Frontal cortex (tissue), 3 donors: ENCODE measurements at regions not wholly inside any gene's neighbourhood (a gene's known extent, or its start where the extent isn't known, plus 50 kb on each side); places are given as distances from the start of the nearest gene placed in this dataset.
"Not testable (repeated sequence)": the region's sequence is repeated elsewhere in the genome, so short reads cannot be mapped to it uniquely, and the experiment has no call there.

Experiments used
- DNase-seq, 2 donors: peaks; one replicate each; pipeline ENCODE4 v3.0.0; 2012; ENCODE audit warnings: low spot score in 2 of 2
- FAIRE-seq: peaks from 2 replicates; lab custom pipeline; 2012; peaks lifted over from hg19 to GRCh38; lab: Jason Lieb, UNC
- donor health status: control.
- donor health status: control.
- donor health status: control.

DNA sequence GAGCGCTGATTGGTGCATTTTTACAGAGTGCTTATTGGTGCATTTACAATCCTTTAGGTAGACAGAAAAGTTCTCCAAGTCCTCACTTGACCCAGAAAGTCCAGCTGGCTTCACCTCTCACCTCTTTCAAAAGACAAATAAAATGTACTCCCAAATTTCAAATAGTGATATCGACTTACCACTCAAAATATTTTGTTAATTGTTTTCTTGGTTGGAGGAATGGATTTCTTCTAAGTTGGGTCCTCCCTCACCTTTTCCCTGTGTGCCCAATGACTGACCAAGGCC is 338.4 kb upstream of the KLF3 start:
- FAIRE-seq (no peak), DNase-seq (no peak)

DNA sequence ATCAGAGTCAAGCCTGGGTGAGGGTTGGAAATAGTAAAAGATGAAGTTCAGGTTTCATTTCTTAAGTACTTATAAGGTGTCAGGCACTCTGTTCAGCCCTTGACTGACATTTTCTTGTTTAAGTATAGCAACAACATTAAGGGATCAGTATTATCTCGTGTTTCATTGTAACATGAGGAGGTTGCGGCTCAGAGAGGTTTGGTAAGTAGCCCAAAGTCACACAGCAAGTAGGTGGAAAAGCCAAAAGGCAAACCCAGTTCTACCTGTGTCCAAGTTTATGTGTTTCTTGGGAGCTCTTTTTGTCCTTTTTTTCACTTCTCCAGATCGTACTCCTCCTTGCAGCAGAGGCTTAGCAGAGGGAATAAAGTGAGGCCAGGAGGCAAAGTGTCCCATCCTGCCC is 337.5 kb upstream of the KLF3 start:
- no peak for FAIRE-seq
- no peak for DNase-seq

DNA sequence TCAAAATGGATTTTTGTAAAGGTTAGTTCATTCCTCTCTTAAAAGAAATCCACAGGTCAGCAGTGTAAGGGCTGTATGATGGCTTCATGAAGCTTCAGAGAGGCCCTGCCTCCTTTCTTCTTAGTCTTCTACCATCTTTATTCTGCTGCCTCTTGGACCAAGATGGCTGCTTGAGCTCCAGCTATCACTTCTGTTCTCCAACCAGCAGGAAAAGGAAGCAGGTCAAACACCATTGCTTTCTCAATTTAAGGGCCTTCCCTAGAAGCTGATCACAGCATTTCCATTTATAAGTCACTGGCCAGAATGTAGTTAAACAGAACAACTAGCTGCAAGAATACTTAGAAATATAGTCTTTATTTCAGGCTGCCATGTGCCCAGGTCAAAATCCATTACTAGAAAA is 336.8 kb upstream of the KLF3 start:
- FAIRE-seq (no peak), DNase-seq (no peak)

DNA sequence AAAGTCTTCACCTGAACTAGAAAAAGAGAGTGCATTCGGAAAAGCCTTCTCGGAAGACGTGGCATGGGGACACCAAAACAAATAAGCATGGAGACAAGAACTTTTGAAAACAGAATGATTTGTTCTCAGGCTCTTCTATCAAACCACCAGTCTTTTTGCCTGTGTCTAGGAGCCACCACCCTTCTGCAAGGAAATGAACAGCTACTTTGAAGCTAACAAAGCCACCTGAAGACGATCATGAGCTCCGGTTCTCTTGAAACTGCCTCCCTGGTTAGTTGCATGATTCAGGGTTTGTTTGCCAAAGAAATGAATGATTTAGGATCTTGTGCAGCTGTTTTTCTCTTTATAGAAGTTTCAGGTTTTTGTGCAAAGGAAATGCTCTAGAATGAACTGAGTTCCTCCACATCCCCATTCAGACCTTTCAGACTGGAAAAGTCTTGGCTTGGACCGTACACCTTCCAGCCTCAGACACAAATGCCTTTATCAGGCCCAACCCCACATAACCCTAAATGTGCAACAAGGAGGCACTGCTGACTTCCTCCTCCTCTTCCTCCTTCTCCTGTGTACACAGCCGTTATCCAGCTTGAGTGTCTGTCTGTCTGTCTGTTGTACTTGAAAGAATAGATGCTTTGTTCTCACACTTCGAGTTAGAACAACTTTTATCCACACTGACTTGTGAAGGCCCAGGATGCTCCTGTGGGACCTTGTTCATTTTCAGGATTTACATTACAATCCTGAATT is 334.8 kb upstream of the KLF3 start:
- FAIRE-seq (no peak), DNase-seq (no peak)

GRCh38 chr4:38330321-38330720 is 333.7 kb upstream of the KLF3 start:
- FAIRE-seq (no peak), DNase-seq (no peak)

- no peak for FAIRE-seq
Measured at GRCh38 chr4:38330936-38331335, 333.1 kb upstream of the KLF3 start.

GRCh38 chr4:38332699-38333098 is 331.3 kb upstream of the KLF3 start:
- DNase-seq (no peak), FAIRE-seq (no peak)

More at GRCh38 chr4:38330936-38331335, 333.1 kb upstream of the KLF3 start:
- DNase-seq: no peak

DNA sequence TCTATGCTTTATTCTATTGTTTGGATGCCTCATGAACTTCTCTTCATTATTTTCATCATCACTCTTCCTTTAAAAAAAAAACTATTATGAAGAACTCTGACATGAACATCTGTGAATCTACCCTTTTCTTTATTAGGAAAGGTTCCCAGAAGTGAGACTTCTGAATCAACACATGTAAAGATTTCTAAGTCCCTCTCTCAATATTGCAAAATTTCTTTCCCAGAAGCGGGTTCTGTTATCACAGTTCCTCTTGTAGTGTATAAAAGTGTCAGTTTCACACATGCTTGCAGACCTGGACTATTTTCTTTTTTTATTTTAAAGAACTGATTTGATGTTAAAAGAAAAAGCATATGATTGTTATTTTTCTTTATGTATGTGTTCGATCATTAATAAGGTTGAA is 330.8 kb upstream of the KLF3 start:
- FAIRE-seq (no peak), DNase-seq (no peak)

DNA sequence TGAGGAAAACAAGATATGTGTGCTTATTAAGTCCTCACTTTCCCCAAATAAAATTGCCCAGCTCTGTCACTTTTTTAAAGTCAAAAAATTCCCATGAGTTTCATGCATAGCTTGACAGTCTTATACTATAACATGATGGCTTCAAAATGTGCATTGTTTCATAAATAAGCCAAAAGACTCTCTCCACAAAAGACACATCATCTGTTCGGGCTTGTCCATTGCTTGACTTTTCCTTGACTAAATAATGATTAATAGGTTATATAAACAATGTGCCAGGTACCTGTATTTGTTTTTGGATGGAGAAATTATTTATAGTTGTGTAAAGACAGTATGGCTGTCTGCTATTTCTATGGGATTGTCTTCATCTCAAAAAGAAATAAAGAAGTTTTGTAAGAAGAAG is 329.2 kb upstream of the KLF3 start:
- DNase-seq (no peak), FAIRE-seq (no peak)

DNA sequence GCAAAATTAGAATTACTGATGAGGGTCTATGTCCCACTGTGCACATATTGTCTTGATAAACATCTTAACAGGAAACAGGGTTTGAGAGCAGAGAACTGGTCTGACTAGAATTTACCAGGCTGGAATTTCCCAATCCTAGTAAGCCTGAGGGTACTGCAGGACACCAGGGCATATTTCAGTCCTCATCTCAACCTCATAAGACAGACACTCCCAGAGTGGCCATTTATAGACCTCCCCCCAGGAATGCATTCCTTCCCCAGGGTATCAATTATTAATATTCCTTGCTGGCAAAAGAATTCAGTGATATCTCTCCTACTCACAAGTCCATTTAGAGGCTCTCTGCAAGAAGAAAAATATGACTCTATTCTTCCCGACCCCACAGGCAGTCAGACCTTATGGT is 325.1 kb upstream of the KLF3 start:
- DNase-seq, FAIRE-seq: not testable (repeated sequence)

GRCh38 chr4:38343608-38344007 is 320.4 kb upstream of the KLF3 start:
- FAIRE-seq: no peak
- DNase-seq: no peak

GRCh38 chr4:38344929-38345328 is 319.1 kb upstream of the KLF3 start:
- FAIRE-seq (no peak), DNase-seq (no peak)

DNA sequence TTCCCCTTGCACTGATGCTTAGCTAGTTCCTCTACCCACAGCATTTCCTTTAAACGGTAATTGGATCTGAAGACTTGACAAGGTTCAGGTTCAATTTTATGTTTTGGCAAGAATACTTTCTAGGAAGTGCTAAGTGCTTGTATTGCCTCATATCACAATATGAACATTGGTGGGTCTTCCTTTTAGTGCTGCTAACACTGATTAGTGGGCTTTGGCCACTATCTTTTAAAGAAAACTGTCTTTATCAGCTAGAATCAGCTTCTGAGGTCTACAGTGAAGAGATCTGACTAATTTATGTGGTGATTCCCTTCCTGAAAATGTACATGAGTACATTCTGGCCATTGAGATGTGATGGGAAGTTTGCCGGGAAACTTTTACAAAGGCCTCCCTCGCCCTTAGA is 316.7 kb upstream of the KLF3 start:
- DNase-seq: no peak
- FAIRE-seq: no peak

DNA sequence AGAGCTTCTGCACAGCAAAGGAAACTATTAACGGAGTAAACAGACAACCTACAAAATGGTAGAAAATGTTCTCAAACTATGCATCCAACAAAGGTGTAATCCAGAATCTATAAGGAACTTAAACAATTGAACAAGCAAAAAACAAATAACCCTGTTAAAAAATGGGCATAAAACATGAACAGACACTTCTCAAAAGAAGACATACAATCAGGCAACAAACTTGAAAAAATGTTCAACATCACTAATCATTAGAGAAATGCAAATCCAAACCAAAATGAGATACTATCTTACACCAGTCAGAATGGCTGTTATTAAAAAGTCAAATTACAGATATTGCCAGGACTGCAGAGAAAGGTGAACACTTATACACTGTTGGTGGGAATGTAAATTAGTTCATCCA is 309.6 kb upstream of the KLF3 start:
- FAIRE-seq (peak; percentile 10), DNase-seq (no peak)

- FAIRE-seq: no peak
Measured at GRCh38 chr4:38354872-38355271, 309.1 kb upstream of the KLF3 start.

GRCh38 chr4:38356686-38357085 is 307.3 kb upstream of the KLF3 start:
- FAIRE-seq: peak; percentile 24
- no peak for DNase-seq

More at GRCh38 chr4:38354872-38355271, 309.1 kb upstream of the KLF3 start:
- no peak for DNase-seq

- FAIRE-seq: no peak
Measured at GRCh38 chr4:38357546-38357945, 306.5 kb upstream of the KLF3 start.

DNA sequence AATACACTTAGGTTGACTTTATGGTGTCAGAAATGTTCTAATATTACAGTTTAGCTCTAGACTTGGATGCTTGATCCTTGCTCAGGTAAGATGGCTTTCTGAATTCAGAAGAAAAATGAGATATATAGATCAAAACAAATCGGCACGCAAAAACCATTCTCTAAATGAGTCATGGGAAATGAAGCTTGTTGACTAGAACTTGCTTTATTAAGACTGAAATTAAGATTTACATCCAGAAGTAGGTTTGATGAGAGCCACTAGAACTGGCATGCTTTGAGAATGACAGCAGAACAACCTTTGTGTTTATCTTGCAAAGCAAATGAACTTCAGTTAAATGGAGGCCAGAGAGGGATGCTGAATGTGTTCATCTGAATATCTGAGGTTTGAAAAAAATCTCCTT is 304.9 kb upstream of the KLF3 start:
- FAIRE-seq (no peak), DNase-seq (no peak)

More at GRCh38 chr4:38357546-38357945, 306.5 kb upstream of the KLF3 start:
- DNase-seq: no peak

DNA sequence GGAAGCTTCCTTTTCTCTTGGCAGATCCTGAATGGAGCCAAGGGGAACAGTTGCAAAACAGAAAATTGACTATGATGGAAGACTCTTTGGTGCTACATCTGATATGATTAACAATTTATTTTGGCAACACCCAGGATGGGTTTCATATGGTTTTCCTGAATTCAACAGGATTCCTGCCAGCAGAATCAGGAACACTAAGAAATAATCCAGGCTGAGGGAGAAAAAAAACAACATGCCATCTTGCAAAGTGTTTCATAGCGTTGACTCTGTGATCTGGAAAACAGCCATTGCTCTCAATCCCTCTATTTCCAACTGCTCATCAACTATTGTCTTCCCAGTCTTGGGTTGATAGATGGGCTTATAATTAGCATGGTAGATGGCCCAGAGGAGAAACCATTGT is 303.8 kb upstream of the KLF3 start:
- DNase-seq (no peak), FAIRE-seq (no peak)

DNA sequence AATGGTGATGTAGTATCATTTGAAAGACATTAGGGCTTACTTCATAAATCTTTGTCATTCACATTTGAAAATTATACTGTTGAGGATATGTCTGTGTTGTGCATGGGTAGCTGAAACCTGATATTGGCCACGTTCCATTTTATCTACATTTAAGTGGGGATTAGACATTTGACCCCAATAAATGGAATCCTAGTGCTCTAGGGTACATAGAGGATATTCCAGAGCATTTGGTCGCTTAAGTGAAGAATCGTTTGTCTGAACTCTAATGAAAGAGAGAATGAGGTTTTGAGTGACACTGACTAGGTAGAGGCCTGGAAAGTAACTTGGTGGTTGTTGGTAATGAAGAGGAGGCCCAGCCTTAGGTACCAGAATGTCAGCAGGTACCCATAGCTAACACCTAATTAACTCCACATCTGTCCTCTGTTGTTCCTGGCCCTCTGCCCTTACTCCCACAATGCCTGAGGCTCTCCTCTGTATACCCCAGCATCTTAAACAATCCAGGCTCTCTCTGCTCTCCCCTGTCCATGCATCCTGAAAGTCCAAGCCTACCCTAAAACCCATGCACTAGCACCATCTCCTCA is 299.5 kb upstream of the KLF3 start:
- no peak for DNase-seq
- no peak for FAIRE-seq

GRCh38 chr4:38365261-38365660 is 298.7 kb upstream of the KLF3 start:
- DNase-seq (no peak), FAIRE-seq (no peak)

- FAIRE-seq (no peak), DNase-seq (no peak)
Measured at GRCh38 chr4:38365748-38366310, 298.2 kb upstream of the KLF3 start.
